22Rv1 (cell line): ENCODE measurements at regions not wholly inside any gene's neighbourhood (a gene's known extent, or its start where the extent isn't known, plus 50 kb on each side); places are given as distances from the start of the nearest gene placed in this dataset.

ENCODE experiments used
- CTCF ChIP-seq: fragments of 450-650 bp; IDR thresholded peaks from 2 replicates; pipeline ENCODE4 v1.5.1; 2017; ENCODE audit warnings: mild to moderate bottlenecking
- ZFX ChIP-seq: fragments of 450-650 bp; IDR thresholded peaks from 2 replicates; pipeline ENCODE4 v1.6.1; 2017; ENCODE audit warnings: antibody characterized with exemption, borderline replicate concordance

- TF ChIP-seq CTCF (no peak), ZFX (no peak)
Measured at GRCh38 chr18:8989017-8989416, 113.5 kb upstream of the NDUFV2 start.
